ENCODE measurements at regions not wholly inside any gene's neighbourhood (a gene's known extent, or its start where the extent isn't known, plus 50 kb on each side); places are given as distances from the start of the nearest gene placed in this dataset.
"Not testable (repeated sequence)": the region's sequence is repeated elsewhere in the genome, so short reads cannot be mapped to it uniquely, and the experiment has no call there.

- DNase-seq = not testable (repeated sequence)
These were observed 50.8 kb downstream of the PPIAL4G start for GRCh38 chr1:148432318-148432717.

GRCh38 chr1:148429856-148430255 is 53.2 kb downstream of the PPIAL4G start:
- not testable (repeated sequence) for DNase-seq

- not testable (repeated sequence) for DNase-seq
These were observed 56.0 kb downstream of the PPIAL4G start for GRCh38 chr1:148426940-148427611.

GRCh38 chr1:148426385-148426784 is 56.7 kb downstream of the PPIAL4G start:
- DNase-seq = not testable (repeated sequence)

- not testable (repeated sequence) for DNase-seq
These were observed 58.7 kb downstream of the PPIAL4G start for GRCh38 chr1:148424143-148425003.

- not testable (repeated sequence) for DNase-seq
These were observed 60.2 kb downstream of the PPIAL4G start for GRCh38 chr1:148422921-148423320.

- DNase-seq = not testable (repeated sequence)
These were observed 65.9 kb downstream of the PPIAL4G start for GRCh38 chr1:148417241-148417640.

- not testable (repeated sequence) for DNase-seq
These were observed 69.7 kb downstream of the PPIAL4G start for GRCh38 chr1:148413385-148413784.

- DNase-seq = not testable (repeated sequence)
These were observed 78.1 kb downstream of the PPIAL4G start for GRCh38 chr1:148404786-148405568.

GRCh38 chr1:148403925-148404324 is 79.2 kb downstream of the PPIAL4G start:
- not testable (repeated sequence) for DNase-seq

- not testable (repeated sequence) for DNase-seq
These were observed 80.0 kb downstream of the PPIAL4G start for GRCh38 chr1:148403085-148403456.

GRCh38 chr1:148402152-148403084 is 80.7 kb downstream of the PPIAL4G start:
- DNase-seq = peak; percentile 82

GRCh38 chr1:148397516-148397915 is 85.6 kb downstream of the PPIAL4G start:
- not testable (repeated sequence) for DNase-seq

GRCh38 chr1:148392505-148392904 is 90.6 kb downstream of the PPIAL4G start:
- DNase-seq = not testable (repeated sequence)

- DNase-seq = not testable (repeated sequence)
These were observed 91.8 kb downstream of the PPIAL4G start for GRCh38 chr1:148391323-148391722.

GRCh38 chr1:148389027-148389339 is 94.1 kb downstream of the PPIAL4G start:
- no peak for DNase-seq

- DNase-seq = peak; percentile 92
These were observed 94.7 kb downstream of the PPIAL4G start for GRCh38 chr1:148388260-148389026.

- DNase-seq = not testable (repeated sequence)
These were observed 95.2 kb downstream of the PPIAL4G start for GRCh38 chr1:148387949-148388259.

GRCh38 chr1:148387122-148387948 is 95.8 kb downstream of the PPIAL4G start:
- DNase-seq = not testable (repeated sequence)

GRCh38 chr1:148386617-148387016 is 96.5 kb downstream of the PPIAL4G start:
- DNase-seq = no peak

GRCh38 chr1:148386031-148386398 is 97.1 kb downstream of the PPIAL4G start:
- DNase-seq = not testable (repeated sequence)

Measured in left hindlimb (tissue), 1 donor.